K562 (cell line): ENCODE measurements at regions not wholly inside any gene's neighbourhood (a gene's known extent, or its start where the extent isn't known, plus 50 kb on each side); places are given as distances from the start of the nearest gene placed in this dataset.

ENCODE experiments used
- ATAC-seq: fragments of 200-7000 bp; cut with Tn5 transposase; 3 replicates; pipeline ENCODE4 v1.9.1; 2020; ENCODE audit warnings: moderate library complexity
- BruUV-seq: library from RNA; stranded (reverse); fragments of 400-500 nt; replicated peaks from 2 replicates; lab custom pipeline; 2021; lab: Mats Ljungman, UMichigan
- CTCF ChIA-PET: fragments of 300-600 bp; formaldehyde crosslinking; extraction: SDS; loops from one replicate; lab custom pipeline; 2021; ENCODE audit warnings: low intra/inter-chr PET ratio; lab: Yijun Ruan, JAX
- POLR2A ChIA-PET: fragments of 300-600, 350-650 bp; sonication (Branson Sonifier 250); formaldehyde crosslinking; extraction: SDS; loops from one replicate; lab custom pipeline; 2021; ENCODE audit warnings: antibody characterized with exemption, inconsistent platforms; lab: Yijun Ruan, JAX
- DNase-seq, 4 experiments: peaks; one replicate each; pipeline versions ENCODE4 v3.0.0 to v3.0.0-alpha.2; 2011 to 2018; ENCODE audit warnings: low spot score in 3 of 4, mixed read lengths in 3 of 4; ENCODE audit errors: extremely low read depth in 1 of 4
- FAIRE-seq: peaks from 2 replicates; lab custom pipeline; 2011; peaks lifted over from hg19 to GRCh38; lab: Jason Lieb, UNC
- H2AFZ ChIP-seq: 2 replicates; pipeline ENCODE4 v1.6.0; 2011; ENCODE audit warnings: low read depth, low read length, control low read depth, inconsistent platforms
- H3K27ac ChIP-seq: fragments of 200-600 bp; 3 replicates; pipeline ENCODE4 v1.8.0; 2011; ENCODE audit warnings: low read depth, mild to moderate bottlenecking, control low read depth, inconsistent platforms, low read length, moderate library complexity, mixed read lengths; ENCODE audit errors: extremely low read depth
- H3K27me3 ChIP-seq, 2 experiments: fragments of 300-600 bp in 1 of 2; 2 replicates in 1 of 2; 3 replicates in 1 of 2; pipeline versions ENCODE4 v1.6.0 to v1.8.0; 2011; ENCODE audit warnings: inconsistent platforms in 2 of 2, low read length in 2 of 2, mild to moderate bottlenecking in 1 of 2, mixed read lengths in 1 of 2, moderate library complexity in 1 of 2; ENCODE audit not compliant: control insufficient read depth in 2 of 2, insufficient read depth in 2 of 2
- H3K36me3 ChIP-seq: fragments of 300-600 bp; 3 replicates; pipeline ENCODE4 v1.8.0; 2011; ENCODE audit warnings: mild to moderate bottlenecking, low read length, inconsistent platforms; ENCODE audit not compliant: control insufficient read depth, insufficient read depth
- H3K4me1 ChIP-seq, 2 experiments: fragments of 200-600 bp in 1 of 2; replicated peaks in 1 of 2; 2 replicates in 1 of 2; 3 replicates in 1 of 2; pipeline versions ENCODE4 v1.5.1 to v1.8.0; 2011; ENCODE audit warnings: inconsistent platforms in 2 of 2, low read length in 2 of 2, mild to moderate bottlenecking in 1 of 2, mixed read lengths in 1 of 2, moderate library complexity in 1 of 2; ENCODE audit not compliant: control insufficient read depth in 2 of 2, insufficient read depth in 2 of 2
- H3K4me2 ChIP-seq: 2 replicates; pipeline ENCODE4 v1.6.1; 2011; ENCODE audit warnings: low read length, control low read depth, inconsistent platforms, mixed read lengths; ENCODE audit not compliant: insufficient read depth
- H3K4me3 ChIP-seq: fragments of 200-600 bp; sonication (generic), shearing (Covaris generic); 2 replicates; pipeline ENCODE4 v1.5.1; 2016; ENCODE audit warnings: control low read depth, inconsistent platforms
- H3K79me2 ChIP-seq: fragments of 200-600 bp; 3 replicates; pipeline ENCODE4 v1.8.0; 2011; ENCODE audit warnings: low read length, inconsistent platforms; ENCODE audit not compliant: control insufficient read depth, insufficient read depth
- H3K9ac ChIP-seq, 2 experiments: 2 replicates each; pipeline versions ENCODE4 v1.6.0 to v1.6.1; 2011; ENCODE audit warnings: low read depth in 2 of 2, low read length in 2 of 2, control low read depth in 1 of 2, inconsistent platforms in 1 of 2, mild to moderate bottlenecking in 1 of 2, mixed read lengths in 1 of 2; ENCODE audit not compliant: insufficient read depth in 1 of 2
- H3K9me1 ChIP-seq: one replicate; pipeline ENCODE4 v1.6.0; 2011; ENCODE audit warnings: inconsistent platforms, mild to moderate bottlenecking, low read length, moderate library complexity; ENCODE audit not compliant: control insufficient read depth, insufficient read depth
- H3K9me3 ChIP-seq: replicated peaks from 2 replicates; pipeline ENCODE4 v1.5.1; 2011; ENCODE audit warnings: low read depth, low read length, inconsistent platforms; ENCODE audit not compliant: control insufficient read depth, insufficient read depth
- H4K20me1 ChIP-seq: replicated peaks from 2 replicates; pipeline ENCODE4 v1.6.1; 2011; ENCODE audit warnings: low read length, inconsistent platforms, mixed read lengths; ENCODE audit not compliant: control insufficient read depth, insufficient read depth
- ATF6 ChIP-seq: sonication (generic); formaldehyde crosslinking; IDR thresholded peaks from 2 replicates; pipeline ENCODE4 v1.4.0; 2020; ENCODE audit warnings: mild to moderate bottlenecking, missing genetic modification reagents
- KDM4B ChIP-seq, 2 experiments: fragments of 450-650 bp in 1 of 2; sonication (generic) in 1 of 2; IDR thresholded peaks; 2 replicates each; pipeline ENCODE4 v1.6.1; 2016 to 2017; ENCODE audit warnings: borderline replicate concordance in 2 of 2, antibody characterized with exemption in 1 of 2, low read depth in 1 of 2, mild to moderate bottlenecking in 1 of 2
- NR2C2 ChIP-seq, 2 experiments: fragments of 200-800 bp in 1 of 2; sonication (Bioruptor generic) in 1 of 2; sonication (generic) in 1 of 2; formaldehyde crosslinking in 1 of 2; IDR thresholded peaks; 2 replicates each; pipeline versions ENCODE4 v1.6.1 to v1.8.0; 2016 to 2022; ENCODE audit warnings: mild to moderate bottlenecking in 1 of 2, missing compliant biosample characterization in 1 of 2, missing genetic modification characterization in 1 of 2, missing genetic modification reagents in 1 of 2
- WGBS: fragments of 100-300 bp; shearing (Covaris generic); methylation state at CpG from one replicate; pipeline ENCODE4 v1.1.6; 2016; ENCODE audit warnings: low coverage, mixed read lengths; ENCODE audit not compliant: insufficient coverage; ENCODE audit errors: missing lambda C conversion rate; 5-methylcytosine and 5-hydroxymethylcytosine counted together
- in situ Hi-C: fragments of 300-500 bp; cut with MboI; formaldehyde crosslinking; loops from 4 replicates; pipeline ENCODE4 v1.15.0; 2018; ENCODE audit warnings: inconsistent platforms, mixed read lengths
- intact Hi-C: fragments of 100-400 bp; cut with micrococcal nuclease; formaldehyde crosslinking; loops from 2 replicates; pipeline ENCODE4 v1.14.2; 2022

DNA sequence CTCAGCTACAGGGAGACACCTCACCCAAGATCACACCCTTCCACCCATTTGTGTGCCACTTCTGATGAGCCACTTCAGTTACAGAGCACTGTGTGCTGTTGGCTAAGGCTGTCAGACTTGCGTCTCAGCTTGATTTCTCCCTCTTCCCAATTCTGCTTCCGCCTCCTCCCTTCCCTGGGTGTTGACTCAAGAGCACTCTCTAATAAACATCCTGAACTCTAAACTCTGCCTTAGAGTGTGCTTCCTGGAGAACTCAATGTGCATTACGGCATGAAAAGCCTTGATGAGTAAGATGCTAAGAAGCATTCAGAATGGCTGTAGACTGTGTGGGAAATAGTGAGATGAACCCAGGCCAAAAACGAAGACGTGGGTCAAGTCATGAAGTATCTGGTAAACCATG is 54.9 kb upstream of the S1PR1 start:
- no TSS peak for BruUV-seq
- Histone ChIP-seq H3K4me2 (no peak overlapping the region), H3K9me1 (no peaks in the 10 kb centered on the region), H3K27me3 (no peaks in the 10 kb centered on the region), H4K20me1 (no peaks in the 10 kb centered on the region), H3K4me1 (no peaks in the 10 kb centered on the region), H2AFZ (no peak overlapping the region), H3K9ac (no peak overlapping the region), H3K27ac (no peak overlapping the region), H3K9me3 (no peaks in the 10 kb centered on the region), H3K79me2 (no peaks in the 10 kb centered on the region), H3K36me3 (no peaks in the 10 kb centered on the region), H3K4me3 (no peak overlapping the region)
- in situ Hi-C loops (no loop called here), intact Hi-C loops (no loop called here)
- FAIRE-seq (no peak), DNase-seq (no peak), ATAC-seq (no peak)
- CTCF ChIA-PET: no interaction called here
- WGBS: 31% methylated on average over 5 of the region's 5 CpGs
- TF ChIP-seq NR2C2 (CRISPR knock-in tag; IDR thresholded peaks at IDR 0.05) (no peak), NR2C2 (tag; IDR thresholded peaks at IDR 0.05) (peak; percentile 31; the same call in 1 of the 2 replicates), KDM4B (IDR thresholded peaks at IDR 0.05; ENCODE audit: borderline replicate concordance in 2 of 2, low read depth in 1 of 2) (no peak), ATF6 (no peak)
- POLR2A ChIA-PET: interaction anchor here (0.6 kb wide), 1 partner anchor 473 kb away, joined by 3 read pairs; no protein-coding TSS in a partner anchor
